T-helper 2 cell treated with Interferon-gamma antibody and Interleukin-4, amounts not matched to agents 5 μg/mL and 100 μg/mL, for 36 hours (primary cell): ENCODE measurements at regions not wholly inside any gene's neighbourhood (a gene's known extent, or its start where the extent isn't known, plus 50 kb on each side); places are given as distances from the start of the nearest gene placed in this dataset.
"Not testable (repeated sequence)": the region's sequence is repeated elsewhere in the genome, so short reads cannot be mapped to it uniquely, and the experiment has no call there.

ENCODE experiments used
- DNase-seq: peaks from one replicate; pipeline ENCODE4 v3.0.0; 2021; ENCODE audit warnings: low spot score
- H3K27ac Mint-ChIP-seq: one replicate; pipeline ENCODE4 v1.8.0; 2021; ENCODE audit warnings: mild to moderate bottlenecking, mixed read lengths
- H3K27me3 Mint-ChIP-seq: one replicate; pipeline ENCODE4 v1.8.0; 2021; ENCODE audit warnings: low read depth, mixed read lengths
- H3K36me3 Mint-ChIP-seq: one replicate; pipeline ENCODE4 v1.8.0; 2021; ENCODE audit warnings: low read depth, mixed read lengths
- H3K4me1 Mint-ChIP-seq: one replicate; pipeline ENCODE4 v1.8.0; 2021; ENCODE audit warnings: low read depth, mixed read lengths
- H3K4me3 Mint-ChIP-seq: one replicate; pipeline ENCODE4 v1.8.0; 2022; ENCODE audit warnings: mild to moderate bottlenecking, moderate library complexity, mixed read lengths
- H3K9me3 Mint-ChIP-seq: one replicate; pipeline ENCODE4 v1.8.0; 2021; ENCODE audit warnings: mixed read lengths

- peaks cover 5% of the 10 kb centered on the region for H3K9me3 Mint-ChIP-seq
- H3K4me1 Mint-ChIP-seq: no peaks in the 10 kb centered on the region
- no peak overlapping the region for H3K4me3 Mint-ChIP-seq
- no peak overlapping the region for H3K27ac Mint-ChIP-seq
- DNase-seq: no peak
- H3K36me3 Mint-ChIP-seq: no peaks in the 10 kb centered on the region
- no peaks in the 10 kb centered on the region for H3K27me3 Mint-ChIP-seq
Observed at GRCh38 chr4:177968817-177969442, 526.7 kb upstream of the AGA start.

DNA sequence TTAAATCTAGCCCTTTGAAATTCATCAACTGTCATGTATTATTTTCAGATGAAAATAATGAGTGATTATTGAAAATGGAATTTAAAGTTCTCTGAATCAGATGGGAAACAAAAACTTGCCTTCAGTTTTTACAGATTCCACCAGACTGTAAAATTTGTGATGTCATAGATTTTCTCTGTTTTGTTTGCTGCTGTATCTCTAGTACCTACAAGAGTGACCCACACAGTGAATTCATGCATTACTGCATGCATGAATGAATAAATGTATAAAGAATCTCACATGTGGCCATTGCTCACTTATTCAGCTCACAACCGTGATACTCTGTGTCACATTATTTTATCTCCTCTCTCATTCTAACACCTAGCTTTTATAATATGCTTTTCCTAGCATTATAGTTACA is 532.2 kb upstream of the AGA start:
- Mint-ChIP-seq H3K4me3 (no peak overlapping the region), H3K27ac (no peak overlapping the region), H3K4me1 (no peaks in the 10 kb centered on the region), H3K27me3 (no peaks in the 10 kb centered on the region), H3K9me3 (peaks cover 1% of the 10 kb centered on the region), H3K36me3 (no peaks in the 10 kb centered on the region)
- no peak for DNase-seq

DNA sequence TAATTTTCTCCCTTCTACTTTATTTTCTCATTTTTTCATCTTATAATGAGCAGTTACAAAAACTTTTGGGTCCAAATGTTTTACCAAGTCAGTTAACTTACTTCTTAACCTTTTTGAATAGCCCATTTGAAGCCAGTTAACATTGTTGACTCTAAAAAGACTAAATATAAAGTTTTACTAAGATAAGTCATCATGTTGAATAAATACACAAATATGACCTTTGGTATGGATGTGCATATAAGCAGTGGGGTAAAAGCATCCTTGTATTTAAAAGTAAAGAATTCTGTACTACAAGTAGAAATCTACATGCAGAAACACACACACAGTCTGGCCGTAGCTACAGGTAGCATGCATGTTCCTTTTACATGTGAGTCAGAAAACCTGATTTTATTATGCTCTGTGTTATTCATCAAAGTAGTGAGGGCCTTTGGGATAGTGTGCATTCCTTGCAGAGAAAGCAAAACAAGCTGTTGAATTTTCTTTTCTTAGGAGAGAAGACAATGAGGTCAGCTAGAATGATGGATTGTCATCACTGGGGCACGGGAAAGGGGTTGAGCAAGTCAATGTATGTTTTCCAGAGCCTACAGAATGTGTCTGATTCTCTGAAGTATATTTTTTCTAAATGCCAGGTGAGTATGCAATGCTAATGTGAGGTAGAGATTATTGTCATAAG is 533.2 kb upstream of the AGA start:
- DNase-seq: no peak
- Mint-ChIP-seq H3K4me3 (no peak overlapping the region), H3K9me3 (no peaks in the 10 kb centered on the region), H3K27me3 (no peaks in the 10 kb centered on the region), H3K36me3 (no peaks in the 10 kb centered on the region), H3K27ac (no peak overlapping the region), H3K4me1 (no peaks in the 10 kb centered on the region)

DNA sequence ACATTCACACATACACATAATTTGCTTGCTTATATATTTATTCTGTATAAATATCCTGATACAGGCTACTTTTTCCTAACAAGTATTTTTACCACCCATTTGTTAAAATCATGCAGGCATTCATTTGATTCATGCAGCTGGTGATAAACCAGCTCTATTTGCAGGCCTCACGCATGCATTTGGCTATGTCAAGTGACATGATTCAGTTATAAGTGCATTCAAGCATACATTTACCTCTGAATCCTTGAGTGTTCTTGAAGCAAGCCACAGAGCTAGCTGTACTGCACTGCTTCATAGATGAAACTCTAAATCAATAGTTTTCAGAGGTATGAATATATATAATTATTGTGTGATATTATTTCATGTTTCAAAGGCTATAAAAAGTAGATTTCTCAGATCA is 544.0 kb upstream of the AGA start:
- no peaks in the 10 kb centered on the region for H3K4me1 Mint-ChIP-seq
- H3K4me3 Mint-ChIP-seq: no peak overlapping the region
- H3K36me3 Mint-ChIP-seq: no peaks in the 10 kb centered on the region
- H3K27ac Mint-ChIP-seq: no peak overlapping the region
- no peak for DNase-seq
- no peaks in the 10 kb centered on the region for H3K9me3 Mint-ChIP-seq
- no peaks in the 10 kb centered on the region for H3K27me3 Mint-ChIP-seq

DNA sequence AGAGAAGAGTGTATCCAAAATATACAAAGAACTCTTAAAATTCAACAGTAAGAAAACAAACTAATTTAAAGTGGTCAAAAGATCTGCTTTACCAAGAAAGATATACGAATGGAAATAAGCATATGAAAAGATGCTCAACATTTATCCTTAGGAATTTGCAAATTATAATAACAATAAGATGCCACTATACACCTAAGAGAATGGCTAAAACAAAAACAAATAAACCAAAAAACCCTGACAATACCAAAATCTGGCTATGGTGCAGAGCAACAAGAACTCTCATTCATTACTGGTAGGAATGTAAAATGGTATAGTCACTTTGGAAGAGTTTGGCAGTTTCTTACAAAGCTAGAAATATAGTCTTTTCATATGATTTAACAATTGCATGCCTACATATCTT is 545.7 kb upstream of the AGA start:
- Mint-ChIP-seq H3K27me3 (no peaks in the 10 kb centered on the region), H3K9me3 (no peaks in the 10 kb centered on the region), H3K27ac (no peak overlapping the region), H3K36me3 (no peaks in the 10 kb centered on the region), H3K4me3 (no peak overlapping the region), H3K4me1 (no peaks in the 10 kb centered on the region)
- DNase-seq: no peak

GRCh38 chr4:177989503-177990201 is 547.4 kb upstream of the AGA start:
- Mint-ChIP-seq H3K27ac (no peak overlapping the region), H3K27me3 (no peaks in the 10 kb centered on the region), H3K4me3 (no peak overlapping the region), H3K9me3 (no peaks in the 10 kb centered on the region), H3K4me1 (no peaks in the 10 kb centered on the region), H3K36me3 (no peaks in the 10 kb centered on the region)
- no peak for DNase-seq

- no peak for DNase-seq
- Mint-ChIP-seq H3K27me3 (no peaks in the 10 kb centered on the region), H3K36me3 (no peaks in the 10 kb centered on the region)
Observed at GRCh38 chr4:178003098-178003657, 560.9 kb upstream of the AGA start.

DNA sequence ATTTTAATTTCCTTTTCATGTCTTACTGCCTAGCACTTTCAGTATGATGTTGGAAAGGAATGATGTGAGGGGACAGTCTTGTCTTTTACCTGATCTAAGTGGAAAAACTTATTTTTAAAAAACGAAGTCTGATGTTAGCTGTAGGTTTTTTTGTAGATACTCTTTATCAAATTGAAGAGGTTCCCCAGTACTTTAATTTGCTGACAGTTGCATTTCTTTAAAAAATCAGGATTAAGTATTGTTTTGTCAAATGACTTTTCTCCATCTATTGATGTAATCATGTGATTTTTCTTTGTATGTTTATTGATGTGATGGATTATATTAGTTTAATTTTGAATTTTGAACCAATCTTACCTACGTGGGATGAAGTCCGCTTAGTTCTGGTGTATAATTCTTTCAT is 568.4 kb upstream of the AGA start:
- Mint-ChIP-seq H3K36me3 (no peaks in the 10 kb centered on the region), H3K27ac (no peak overlapping the region), H3K27me3 (no peaks in the 10 kb centered on the region), H3K4me1 (no peaks in the 10 kb centered on the region), H3K9me3 (peaks cover 12% of the 10 kb centered on the region), H3K4me3 (no peak overlapping the region)
- no peak for DNase-seq

More at GRCh38 chr4:178003098-178003657, 560.9 kb upstream of the AGA start:
- Mint-ChIP-seq H3K9me3 (peaks cover 20% of the 10 kb centered on the region), H3K4me1 (no peaks in the 10 kb centered on the region), H3K4me3 (no peak overlapping the region), H3K27ac (no peak overlapping the region)

DNA sequence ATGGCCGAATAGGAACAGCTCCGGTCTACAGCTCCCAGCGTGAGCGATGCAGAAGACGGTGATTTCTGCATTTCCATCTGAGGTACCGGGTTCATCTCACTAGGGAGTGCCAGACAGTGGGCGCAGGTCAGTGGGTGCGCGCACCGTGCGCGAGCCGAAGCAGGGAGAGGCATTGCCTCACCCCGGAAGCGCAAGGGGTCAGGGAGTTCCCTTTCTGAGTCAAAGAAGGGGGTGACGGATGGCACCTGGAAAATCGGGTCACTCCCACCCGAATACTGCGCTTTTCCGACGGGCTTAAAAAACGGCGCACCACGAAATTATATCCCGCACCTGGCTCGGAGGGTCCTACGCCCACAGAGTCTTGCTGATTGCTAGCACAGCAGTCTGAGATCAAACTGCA is 572.8 kb upstream of the AGA start:
- not testable (repeated sequence) for H3K27ac Mint-ChIP-seq, H3K9me3 Mint-ChIP-seq

GRCh38 chr4:178026999-178027398 is 584.8 kb upstream of the AGA start:
- no peak overlapping the region for H3K4me3 Mint-ChIP-seq
- H3K4me1 Mint-ChIP-seq: no peaks in the 10 kb centered on the region
- DNase-seq: no peak
- no peaks in the 10 kb centered on the region for H3K36me3 Mint-ChIP-seq
- H3K27me3 Mint-ChIP-seq: no peaks in the 10 kb centered on the region
- no peak overlapping the region for H3K27ac Mint-ChIP-seq
- H3K9me3 Mint-ChIP-seq: peaks cover 7% of the 10 kb centered on the region

More for the DNA sequence above, 572.8 kb upstream of the AGA start:
- H3K4me1 Mint-ChIP-seq, H3K36me3 Mint-ChIP-seq, H3K4me3 Mint-ChIP-seq, DNase-seq, H3K27me3 Mint-ChIP-seq: not testable (repeated sequence)

GRCh38 chr4:178027796-178028195 is 585.6 kb upstream of the AGA start:
- H3K27me3 Mint-ChIP-seq: no peaks in the 10 kb centered on the region
- H3K9me3 Mint-ChIP-seq: peaks cover 7% of the 10 kb centered on the region
- H3K4me3 Mint-ChIP-seq: no peak overlapping the region
- H3K4me1 Mint-ChIP-seq: no peaks in the 10 kb centered on the region
- no peaks in the 10 kb centered on the region for H3K36me3 Mint-ChIP-seq
- DNase-seq: no peak
- no peak overlapping the region for H3K27ac Mint-ChIP-seq

DNA sequence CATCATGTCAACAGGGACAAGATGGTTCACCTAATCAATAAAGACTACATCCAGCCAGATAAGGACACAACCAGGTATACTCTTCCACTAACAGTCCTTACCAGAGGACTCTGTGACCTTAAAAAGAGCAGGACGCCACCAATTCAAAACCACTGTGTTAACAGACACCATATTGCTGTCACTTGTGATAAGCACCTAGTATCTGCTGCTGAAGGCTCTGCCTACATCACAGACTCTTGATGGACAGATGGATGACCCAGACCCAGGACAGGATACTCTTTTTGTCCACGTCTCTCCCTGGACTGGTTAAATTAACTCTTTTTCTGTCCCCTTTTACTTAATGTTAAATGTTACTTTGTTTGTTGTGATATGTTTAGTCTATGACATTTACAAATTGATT is 586.2 kb upstream of the AGA start:
- no peak for DNase-seq
- Mint-ChIP-seq H3K9me3 (peaks cover 7% of the 10 kb centered on the region), H3K27me3 (no peaks in the 10 kb centered on the region), H3K4me3 (no peak overlapping the region), H3K36me3 (no peaks in the 10 kb centered on the region), H3K4me1 (no peaks in the 10 kb centered on the region), H3K27ac (no peak overlapping the region)

DNA sequence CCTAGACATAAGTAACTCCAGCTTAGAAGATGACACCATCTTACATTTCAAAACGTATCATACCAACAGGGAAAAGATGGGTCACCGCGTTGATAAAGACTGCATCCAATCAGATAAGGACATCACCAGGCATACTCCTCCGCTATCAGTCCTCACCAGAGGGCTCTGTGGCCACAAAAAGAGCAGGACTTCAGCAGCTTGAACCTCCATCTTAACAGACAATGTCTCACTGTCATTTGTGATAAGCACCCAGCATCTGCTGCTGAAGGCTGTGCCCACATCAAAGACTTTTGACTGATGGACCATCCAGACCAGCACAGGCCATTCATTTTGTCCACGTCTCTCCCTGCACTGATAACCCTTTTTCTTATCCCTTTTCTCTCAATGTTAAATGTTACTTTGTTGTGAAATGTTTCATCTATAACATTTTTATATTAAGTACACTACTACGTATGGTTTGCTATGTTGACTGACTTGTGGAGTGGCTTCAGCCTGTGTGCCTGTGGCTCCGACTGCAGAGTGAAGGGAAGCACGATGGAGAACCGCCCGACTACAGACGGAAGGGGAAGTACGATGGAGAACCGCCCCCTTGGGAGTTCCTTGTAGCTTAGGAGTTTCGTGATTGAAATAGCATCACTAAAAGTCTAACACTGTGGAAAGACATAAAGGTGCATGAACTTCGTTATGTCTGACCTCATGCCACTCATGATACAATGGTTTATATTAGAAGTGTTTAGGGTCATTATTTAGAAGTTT is 595.4 kb upstream of the AGA start:
- no peaks in the 10 kb centered on the region for H3K4me1 Mint-ChIP-seq
- peaks cover 13% of the 10 kb centered on the region for H3K9me3 Mint-ChIP-seq
- DNase-seq: no peak
- no peaks in the 10 kb centered on the region for H3K27me3 Mint-ChIP-seq
- no peaks in the 10 kb centered on the region for H3K36me3 Mint-ChIP-seq
- no peak overlapping the region for H3K4me3 Mint-ChIP-seq
- H3K27ac Mint-ChIP-seq: no peak overlapping the region

GRCh38 chr4:178056996-178057395 is 614.8 kb upstream of the AGA start:
- DNase-seq: no peak
- Mint-ChIP-seq H3K27ac (no peak overlapping the region), H3K4me1 (no peaks in the 10 kb centered on the region), H3K4me3 (no peak overlapping the region), H3K36me3 (no peaks in the 10 kb centered on the region), H3K9me3 (peaks cover 8% of the 10 kb centered on the region), H3K27me3 (no peaks in the 10 kb centered on the region)
